MM.1S (cell line): ENCODE measurements at regions not wholly inside any gene's neighbourhood (a gene's known extent, or its start where the extent isn't known, plus 50 kb on each side); places are given as distances from the start of the nearest gene placed in this dataset.
"Not testable (repeated sequence)": the region's sequence is repeated elsewhere in the genome, so short reads cannot be mapped to it uniquely, and the experiment has no call there.

ENCODE experiments used
- DNase-seq: peaks from one replicate; pipeline ENCODE4 v3.0.0-alpha.2; 2015
- H2AFZ ChIP-seq: fragments of 300-600 bp; sonication (generic); 2 replicates; pipeline ENCODE4 v1.6.0; 2016; ENCODE audit warnings: antibody characterized with exemption, low read length
- H3F3A ChIP-seq: fragments of 300-600 bp; sonication (generic); 2 replicates; pipeline ENCODE4 v1.6.1; 2016; ENCODE audit warnings: mild to moderate bottlenecking, antibody characterized with exemption, low read length, moderate library complexity, mixed read lengths; ENCODE audit not compliant: insufficient read depth
- H3K27ac ChIP-seq: fragments of 300-600 bp; sonication (generic); 2 replicates; pipeline ENCODE4 v1.5.1; 2016; ENCODE audit warnings: mild to moderate bottlenecking, low read length
- H3K27me3 ChIP-seq: fragments of 300-600 bp; sonication (generic); replicated peaks from 2 replicates; pipeline ENCODE4 v1.6.0; 2016; ENCODE audit warnings: low read length; ENCODE audit not compliant: insufficient read depth
- H3K36me3 ChIP-seq: fragments of 300-600 bp; sonication (generic); replicated peaks from 2 replicates; pipeline ENCODE4 v1.6.1; 2016; ENCODE audit warnings: mild to moderate bottlenecking, low read length, mixed read lengths; ENCODE audit not compliant: insufficient read depth
- H3K4me1 ChIP-seq: fragments of 300-600 bp; sonication (generic); 2 replicates; pipeline ENCODE4 v1.6.1; 2016; ENCODE audit warnings: low read length, mixed read lengths
- H3K4me2 ChIP-seq: fragments of 300-600 bp; sonication (generic); 2 replicates; pipeline ENCODE4 v1.6.0; 2016; ENCODE audit warnings: low read depth, low read length
- H3K4me3 ChIP-seq: fragments of 300-600 bp; sonication (generic); 2 replicates; pipeline ENCODE4 v1.5.1; 2016; ENCODE audit warnings: low read length, mixed read lengths
- H3K79me2 ChIP-seq: fragments of 300-600 bp; sonication (generic); 2 replicates; pipeline ENCODE4 v1.6.1; 2016; ENCODE audit warnings: mixed run types, low read length, mixed read lengths
- H3K9ac ChIP-seq: fragments of 300-600 bp; sonication (generic); 2 replicates; pipeline ENCODE4 v1.6.1; 2016; ENCODE audit warnings: low read length, mixed read lengths
- H3K9me2 ChIP-seq: fragments of 300-600 bp; sonication (generic); replicated peaks from 2 replicates; pipeline ENCODE4 v1.6.1; 2016; ENCODE audit warnings: mild to moderate bottlenecking, low read length, mixed read lengths; ENCODE audit not compliant: insufficient read depth
- H3K9me3 ChIP-seq: fragments of 300-600 bp; sonication (generic); replicated peaks from 2 replicates; pipeline ENCODE4 v1.6.1; 2016; ENCODE audit warnings: mild to moderate bottlenecking, low read length, mixed read lengths; ENCODE audit not compliant: insufficient read depth
- H4K20me1 ChIP-seq: fragments of 300-600 bp; sonication (generic); 2 replicates; pipeline ENCODE4 v1.6.1; 2016; ENCODE audit warnings: mild to moderate bottlenecking, low read length, moderate library complexity, mixed read lengths; ENCODE audit not compliant: insufficient read depth
- EZH2 ChIP-seq: fragments of 300-600 bp; sonication (generic); optimal IDR thresholded peaks from 2 replicates; pipeline ENCODE3; 2017; ENCODE audit warnings: low read depth, mild to moderate bottlenecking, antibody characterized with exemption, low read length, mixed read lengths
- EZH2phosphoT487 ChIP-seq: fragments of 300-600 bp; sonication (generic); IDR thresholded peaks from 2 replicates; pipeline ENCODE4 v1.6.1; 2018; ENCODE audit warnings: antibody characterized with exemption, low read length
- TF ChIP-seq, protein P1 (sequence below): fragments of 300-600 bp; sonication (generic); IDR thresholded peaks from 2 replicates; pipeline ENCODE4 v1.5.1; 2016; ENCODE audit warnings: antibody characterized with exemption, low read length, mixed read lengths

DNA sequence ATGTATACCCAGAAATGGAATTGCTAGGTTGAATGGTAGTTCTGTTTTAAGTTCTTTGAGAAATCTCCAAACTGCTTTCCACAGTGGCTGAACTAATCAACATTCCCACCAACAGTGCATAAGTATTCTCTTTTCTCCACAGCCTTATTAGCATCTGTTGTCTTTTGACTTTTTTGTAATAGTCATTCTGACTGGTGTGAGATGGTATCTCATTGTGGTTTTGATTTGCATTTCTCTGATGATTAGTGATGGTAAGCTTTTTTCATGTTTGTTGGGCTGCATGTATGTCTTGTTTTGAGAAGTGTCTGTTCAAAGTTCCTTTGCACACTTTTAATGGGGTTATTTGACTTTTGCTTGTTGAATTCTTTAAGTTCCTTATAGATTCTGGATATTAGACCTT, 52.4 kb upstream of the EHHADH start:
- not testable (repeated sequence) for H3K27ac ChIP-seq, H3K4me3 ChIP-seq, H3K79me2 ChIP-seq, H4K20me1 ChIP-seq, H3K27me3 ChIP-seq, H3K9ac ChIP-seq, H3K9me3 ChIP-seq, DNase-seq, H2AFZ ChIP-seq, H3F3A ChIP-seq, H3K9me2 ChIP-seq, H3K36me3 ChIP-seq, H3K4me1 ChIP-seq
- 0 out of 2 replicates have a peak overlapping the region, but pooled peaks have one; percentile 1 for H3K4me2 ChIP-seq

DNA sequence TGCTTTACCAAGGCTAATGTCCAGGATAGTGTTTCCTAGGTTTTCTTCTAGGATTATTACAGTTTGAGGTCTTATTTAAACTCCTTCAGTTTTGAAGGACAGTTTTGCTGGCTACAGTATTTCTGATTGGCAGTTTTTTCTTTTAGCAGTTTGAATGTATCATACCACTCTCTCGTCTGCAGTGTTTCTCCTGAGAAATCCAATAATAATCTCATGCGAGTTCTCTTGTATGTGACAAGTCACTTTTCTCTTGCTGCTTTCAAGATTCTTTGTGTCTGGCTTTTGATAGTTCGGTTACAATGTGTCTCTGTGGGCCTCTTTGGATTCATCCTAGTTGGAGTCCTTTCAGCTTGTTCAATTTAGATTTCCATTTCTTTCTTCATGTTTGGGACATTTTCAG, 53.0 kb upstream of the EHHADH start:
- no peaks in the 10 kb centered on the region for H4K20me1 ChIP-seq
- no peak overlapping the region for H3K9ac ChIP-seq
- 0 out of 2 replicates have a peak, but pooled peaks cover 4% of the 10 kb centered on the region for H3F3A ChIP-seq
- H3K4me3 ChIP-seq, result no peak overlapping the region
- H3K36me3 ChIP-seq, result no peaks in the 10 kb centered on the region
- H3K27me3 ChIP-seq, result no peaks in the 10 kb centered on the region
- TF ChIP-seq EZH2 (no peak), EZH2phosphoT487 (no peak)
- TF ChIP-seq, protein P1, sequence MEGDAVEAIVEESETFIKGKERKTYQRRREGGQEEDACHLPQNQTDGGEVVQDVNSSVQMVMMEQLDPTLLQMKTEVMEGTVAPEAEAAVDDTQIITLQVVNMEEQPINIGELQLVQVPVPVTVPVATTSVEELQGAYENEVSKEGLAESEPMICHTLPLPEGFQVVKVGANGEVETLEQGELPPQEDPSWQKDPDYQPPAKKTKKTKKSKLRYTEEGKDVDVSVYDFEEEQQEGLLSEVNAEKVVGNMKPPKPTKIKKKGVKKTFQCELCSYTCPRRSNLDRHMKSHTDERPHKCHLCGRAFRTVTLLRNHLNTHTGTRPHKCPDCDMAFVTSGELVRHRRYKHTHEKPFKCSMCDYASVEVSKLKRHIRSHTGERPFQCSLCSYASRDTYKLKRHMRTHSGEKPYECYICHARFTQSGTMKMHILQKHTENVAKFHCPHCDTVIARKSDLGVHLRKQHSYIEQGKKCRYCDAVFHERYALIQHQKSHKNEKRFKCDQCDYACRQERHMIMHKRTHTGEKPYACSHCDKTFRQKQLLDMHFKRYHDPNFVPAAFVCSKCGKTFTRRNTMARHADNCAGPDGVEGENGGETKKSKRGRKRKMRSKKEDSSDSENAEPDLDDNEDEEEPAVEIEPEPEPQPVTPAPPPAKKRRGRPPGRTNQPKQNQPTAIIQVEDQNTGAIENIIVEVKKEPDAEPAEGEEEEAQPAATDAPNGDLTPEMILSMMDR, result no peak
- H3K4me1 ChIP-seq, result peaks cover 4% of the 10 kb centered on the region; the same call in 1 of the 2 replicates
- H3K79me2 ChIP-seq, result no peaks in the 10 kb centered on the region
- no peak overlapping the region for H2AFZ ChIP-seq
- H3K9me2 ChIP-seq, result no peaks in the 10 kb centered on the region
- DNase-seq, result no peak
- H3K9me3 ChIP-seq, result no peaks in the 10 kb centered on the region
- H3K4me2 ChIP-seq, result no peak overlapping the region
- no peak overlapping the region for H3K27ac ChIP-seq

DNA sequence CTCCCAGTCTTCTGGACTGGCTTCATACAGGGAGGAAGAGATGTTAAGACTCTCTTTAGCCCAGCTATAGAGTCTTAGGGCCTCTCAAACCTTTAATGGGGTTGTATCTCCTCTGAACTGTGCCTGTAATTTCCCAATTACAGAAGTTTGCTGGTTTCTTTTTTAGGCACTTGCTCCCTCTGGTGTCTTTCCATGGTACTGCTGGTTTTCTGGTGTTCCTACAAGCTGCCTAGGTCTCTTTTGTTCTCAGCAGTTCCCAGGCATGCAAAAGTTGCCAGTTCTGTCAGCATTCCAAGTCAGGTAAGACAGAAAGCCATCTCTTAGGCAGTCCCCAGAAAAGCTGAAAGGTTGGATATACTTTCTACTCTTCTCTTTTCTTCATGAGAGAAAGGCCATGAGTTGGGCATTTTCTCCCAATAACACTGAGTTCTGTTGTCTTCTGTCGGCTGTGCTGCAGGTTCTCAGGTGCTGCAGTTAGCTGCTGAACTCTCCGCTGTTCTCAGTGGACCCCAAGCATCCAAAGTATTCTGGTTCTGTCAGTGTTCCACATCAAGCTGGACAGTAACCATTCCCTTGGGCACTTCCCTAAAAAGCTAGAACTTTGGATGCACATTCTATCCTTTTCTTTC, 54.4 kb upstream of the EHHADH start:
- Histone ChIP-seq H3K27ac (no peak overlapping the region), H3K4me1 (peaks cover 4% of the 10 kb centered on the region; the same call in 1 of the 2 replicates), H3K4me3 (no peak overlapping the region), H4K20me1 (no peaks in the 10 kb centered on the region), H3K9me2 (no peaks in the 10 kb centered on the region), H3F3A (0 out of 2 replicates have a peak, but pooled peaks cover 4% of the 10 kb centered on the region), H3K4me2 (no peak overlapping the region), H3K27me3 (no peaks in the 10 kb centered on the region), H3K9me3 (no peaks in the 10 kb centered on the region), H3K79me2 (no peaks in the 10 kb centered on the region), H3K9ac (no peak overlapping the region), H2AFZ (no peak overlapping the region), H3K36me3 (no peaks in the 10 kb centered on the region)
- peak; percentile 84 for DNase-seq
- TF ChIP-seq, protein P1, result peak; percentile 95
- TF ChIP-seq EZH2, result no peak
- no peak for TF ChIP-seq EZH2phosphoT487

DNA sequence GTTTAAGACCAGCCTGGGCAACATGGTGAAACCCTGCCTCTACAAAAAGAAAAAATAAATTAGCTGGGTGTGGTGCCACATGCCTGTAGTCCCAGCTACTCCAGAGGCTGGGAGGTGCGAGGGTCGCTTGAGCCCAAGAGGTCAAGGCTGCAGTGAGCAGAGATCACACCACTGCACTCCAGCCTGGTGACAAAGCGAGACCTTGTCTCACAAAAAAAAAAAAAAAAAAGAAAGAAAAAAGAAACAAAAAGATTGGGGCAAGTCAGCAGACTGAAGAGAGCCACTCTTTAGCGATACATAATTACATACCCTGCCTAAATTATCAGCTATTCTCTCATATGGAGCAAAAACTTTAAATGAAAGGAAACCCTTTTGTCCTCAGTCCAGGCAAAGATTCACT, 53.6 kb upstream of the MAP3K13 start:
- H3K9me3 ChIP-seq, result no peaks in the 10 kb centered on the region
- H3F3A ChIP-seq, result 0 out of 2 replicates have a peak, but pooled peaks cover 4% of the 10 kb centered on the region
- DNase-seq, result no peak
- no peak overlapping the region for H3K4me3 ChIP-seq
- H3K27me3 ChIP-seq, result no peaks in the 10 kb centered on the region
- no peaks in the 10 kb centered on the region for H3K9me2 ChIP-seq
- H2AFZ ChIP-seq, result no peak overlapping the region
- H3K9ac ChIP-seq, result no peak overlapping the region
- H3K79me2 ChIP-seq, result no peaks in the 10 kb centered on the region
- H3K4me2 ChIP-seq, result no peak overlapping the region
- H3K27ac ChIP-seq, result no peak overlapping the region
- peaks cover 4% of the 10 kb centered on the region; the same call in 1 of the 2 replicates for H3K4me1 ChIP-seq
- H3K36me3 ChIP-seq, result no peaks in the 10 kb centered on the region
- H4K20me1 ChIP-seq, result no peaks in the 10 kb centered on the region
- TF ChIP-seq EZH2phosphoT487, result no peak
- TF ChIP-seq, protein P1, result no peak
- TF ChIP-seq EZH2, result no peak
